ENCODE measurements at regions not wholly inside any gene's neighbourhood (a gene's known extent, or its start where the extent isn't known, plus 50 kb on each side); places are given as distances from the start of the nearest gene placed in this dataset.

- Histone ChIP-seq H3K4me2 (no peak overlapping the region), H3K36me3 (replicated peaks; ENCODE audit: insufficient read depth, low read depth) (no peaks in the 10 kb centered on the region), H3K4me1 (ENCODE audit: insufficient read depth) (no peaks in the 10 kb centered on the region), H4K20me1 (ENCODE audit: insufficient read depth, poor library complexity, severe bottlenecking) (no peaks in the 10 kb centered on the region), H3K9me3 (ENCODE audit: low read depth) (no peaks in the 10 kb centered on the region), H3K9me2 (replicated peaks; ENCODE audit: insufficient read depth) (no peaks in the 10 kb centered on the region), H3K4me3 (no peak overlapping the region), H3K79me2 (no peaks in the 10 kb centered on the region), H3K27ac (no peak overlapping the region), H2AFZ (no peak overlapping the region), H3K27me3 (no peaks in the 10 kb centered on the region)
- WGBS (ENCODE audit: low lambda C conversion rate, missing lambda C conversion rate): 85% methylated on average over 9 of the region's 9 CpGs
- no peak for DNase-seq (ENCODE audit: low spot score)
- TF ChIP-seq EZH2 (IDR thresholded peaks at IDR 0.05; ENCODE audit: borderline replicate concordance) (no peak), CTCF (IDR thresholded peaks at IDR 0.05; ENCODE audit: poor library complexity) (no peak), EZH2phosphoT487 (IDR thresholded peaks at IDR 0.05; ENCODE audit: low read depth, severe bottlenecking, unreplicated experiment) (no peak)
Measured at GRCh38 chr12:115402443-115403180, 718.6 kb upstream of the TBX3 start.

GRCh38 chr12:115401761-115402160 lies 717.8 kb upstream of the TBX3 start:
- Histone ChIP-seq H3K27me3 (no peaks in the 10 kb centered on the region), H3K36me3 (replicated peaks; ENCODE audit: insufficient read depth, low read depth) (no peaks in the 10 kb centered on the region), H3K9me2 (replicated peaks; ENCODE audit: insufficient read depth) (no peaks in the 10 kb centered on the region), H4K20me1 (ENCODE audit: insufficient read depth, poor library complexity, severe bottlenecking) (no peaks in the 10 kb centered on the region), H3K79me2 (no peaks in the 10 kb centered on the region), H2AFZ (no peak overlapping the region), H3K9me3 (ENCODE audit: low read depth) (no peaks in the 10 kb centered on the region), H3K4me3 (no peak overlapping the region), H3K27ac (no peak overlapping the region), H3K4me1 (ENCODE audit: insufficient read depth) (no peaks in the 10 kb centered on the region), H3K4me2 (no peak overlapping the region)
- WGBS (ENCODE audit: low lambda C conversion rate, missing lambda C conversion rate): 84% methylated on average over 3 of the region's 3 CpGs
- no peak for DNase-seq (ENCODE audit: low spot score)
- TF ChIP-seq EZH2phosphoT487 (IDR thresholded peaks at IDR 0.05; ENCODE audit: low read depth, severe bottlenecking, unreplicated experiment) (no peak), EZH2 (IDR thresholded peaks at IDR 0.05; ENCODE audit: borderline replicate concordance) (no peak), CTCF (IDR thresholded peaks at IDR 0.05; ENCODE audit: poor library complexity) (no peak)

GRCh38 chr12:115400011-115400410 lies 716.0 kb upstream of the TBX3 start:
- no peaks in the 10 kb centered on the region for H3K36me3 ChIP-seq (replicated peaks; ENCODE audit: insufficient read depth, low read depth)
- H3K4me1 ChIP-seq (ENCODE audit: insufficient read depth): no peaks in the 10 kb centered on the region
- H3K9me3 ChIP-seq (ENCODE audit: low read depth): no peaks in the 10 kb centered on the region
- no peak overlapping the region for H3K4me2 ChIP-seq
- TF ChIP-seq EZH2phosphoT487 (IDR thresholded peaks at IDR 0.05; ENCODE audit: low read depth, severe bottlenecking, unreplicated experiment): no peak
- TF ChIP-seq EZH2 (IDR thresholded peaks at IDR 0.05; ENCODE audit: borderline replicate concordance): no peak
- TF ChIP-seq CTCF (IDR thresholded peaks at IDR 0.05; ENCODE audit: poor library complexity): no peak
- H3K79me2 ChIP-seq: no peaks in the 10 kb centered on the region
- H3K4me3 ChIP-seq: no peak overlapping the region
- no peaks in the 10 kb centered on the region for H3K9me2 ChIP-seq (replicated peaks; ENCODE audit: insufficient read depth)
- DNase-seq (ENCODE audit: low spot score): no peak
- WGBS (ENCODE audit: low lambda C conversion rate, missing lambda C conversion rate): 86% methylated on average over 4 of the region's 4 CpGs
- no peak overlapping the region for H2AFZ ChIP-seq
- H3K27me3 ChIP-seq: no peaks in the 10 kb centered on the region
- H4K20me1 ChIP-seq (ENCODE audit: insufficient read depth, poor library complexity, severe bottlenecking): no peaks in the 10 kb centered on the region
- no peak overlapping the region for H3K27ac ChIP-seq

Data from hepatocyte (in vitro differentiated cells).